Prostate gland (tissue), 2 donors: ENCODE measurements at regions not wholly inside any gene's neighbourhood (a gene's known extent, or its start where the extent isn't known, plus 50 kb on each side); places are given as distances from the start of the nearest gene placed in this dataset.

ENCODE experiments used
- DNase-seq: peaks from one replicate; pipeline ENCODE4 v3.0.0-alpha.2; 2019; ENCODE audit warnings: low spot score
- H3K27ac ChIP-seq, 2 donors: fragments of 200-600 bp; sonication (generic); 2 replicates each; pipeline ENCODE4 v1.5.1; 2017 to 2019
- H3K27me3 ChIP-seq: fragments of 200-600 bp; sonication (generic); replicated peaks from 2 replicates; pipeline ENCODE4 v1.5.1; 2019; ENCODE audit not compliant: insufficient read depth
- H3K36me3 ChIP-seq, 2 donors: fragments of 200-600 bp; sonication (generic); 1 replicate in 1 of 2; 2 replicates in 1 of 2; pipeline versions ENCODE4 v1.5.1 to v1.8.1; 2017 to 2019
- H3K4me1 ChIP-seq: fragments of 200-600 bp; sonication (generic); replicated peaks from 2 replicates; pipeline ENCODE4 v1.5.1; 2019
- H3K4me3 ChIP-seq, 2 donors: fragments of 200-600 bp; sonication (generic); 2 replicates each; pipeline ENCODE4 v1.5.1; 2017 to 2019
- H3K9me3 ChIP-seq: fragments of 200-600 bp; sonication (generic); 2 replicates; pipeline ENCODE4 v1.5.1; 2017
- CTCF ChIP-seq, 4 experiments: fragments of 200-600 bp in 2 of 4; fragments of 450-650 bp in 2 of 4; sonication (generic) in 2 of 4; IDR thresholded peaks; 1 replicate in 3 of 4; 2 replicates in 1 of 4; pipeline ENCODE4 v1.5.1; 2016 to 2019; ENCODE audit warnings: antibody characterized with exemption in 4 of 4, mild to moderate bottlenecking in 2 of 4, moderate library complexity in 2 of 4
- POLR2A ChIP-seq: fragments of 450-650 bp; IDR thresholded peaks from one replicate; pipeline ENCODE4 v1.6.1; 2016; ENCODE audit warnings: antibody characterized with exemption, mild to moderate bottlenecking
- POLR2AphosphoS5 ChIP-seq: sonication (generic); formaldehyde crosslinking; IDR thresholded peaks from one replicate; pipeline ENCODE4 v1.6.1; 2017; ENCODE audit warnings: antibody characterized with exemption
- WGBS: methylation state at CpG from one replicate; pipeline ENCODE4 v1.1.5; 2018; 5-methylcytosine and 5-hydroxymethylcytosine counted together
- intact Hi-C: fragments of 100-400 bp; cut with DNase I; formaldehyde crosslinking; loops from one replicate; pipeline ENCODE4 v1.14.2; 2022

GRCh38 chr18:60888071-60888624 lies 445.1 kb upstream of the CDH20 start:
- no peak overlapping the region for H3K27ac ChIP-seq

GRCh38 chr18:60889442-60889841 lies 443.8 kb upstream of the CDH20 start:
- Histone ChIP-seq H3K4me3 (no peak overlapping the region), H3K4me1 (no peaks in the 10 kb centered on the region), H3K27ac (no peak overlapping the region), H3K27me3 (no peaks in the 10 kb centered on the region), H3K9me3 (no peaks in the 10 kb centered on the region), H3K36me3 (no peaks in the 10 kb centered on the region)
- DNase-seq, result no peak
- TF ChIP-seq CTCF (IDR thresholded peaks at IDR 0.05) (no peak), POLR2A (no peak), POLR2AphosphoS5 (no peak)
- 73% methylated on average over 2 of the region's 2 CpGs for WGBS
- intact Hi-C loops, result no loop called here

More at GRCh38 chr18:60888071-60888624, 445.1 kb upstream of the CDH20 start:
- intact Hi-C loops, result no loop called here
- no peak overlapping the region for H3K4me3 ChIP-seq
- no peaks in the 10 kb centered on the region for H3K36me3 ChIP-seq
- DNase-seq, result no peak
- 94% methylated on average over 6 of the region's 6 CpGs for WGBS
- H3K9me3 ChIP-seq, result no peaks in the 10 kb centered on the region
- no peaks in the 10 kb centered on the region for H3K4me1 ChIP-seq
- H3K27me3 ChIP-seq, result no peaks in the 10 kb centered on the region
- no peak for TF ChIP-seq POLR2AphosphoS5
- no peak for TF ChIP-seq CTCF (IDR thresholded peaks at IDR 0.05)
- TF ChIP-seq POLR2A, result no peak

- no peak for DNase-seq
- H3K4me3 ChIP-seq, result no peak overlapping the region
- intact Hi-C loops, result no loop called here
- H3K36me3 ChIP-seq, result no peaks in the 10 kb centered on the region
- H3K27ac ChIP-seq, result no peak overlapping the region
- 92% methylated on average over 5 of the region's 5 CpGs for WGBS
- TF ChIP-seq POLR2AphosphoS5, result no peak
- TF ChIP-seq CTCF (IDR thresholded peaks at IDR 0.05), result no peak
- no peak for TF ChIP-seq POLR2A
- no peaks in the 10 kb centered on the region for H3K4me1 ChIP-seq
- no peaks in the 10 kb centered on the region for H3K9me3 ChIP-seq
- H3K27me3 ChIP-seq, result no peaks in the 10 kb centered on the region
Measured at GRCh38 chr18:60891936-60892335, 441.3 kb upstream of the CDH20 start.

- H3K27me3 ChIP-seq, result no peaks in the 10 kb centered on the region
- H3K9me3 ChIP-seq, result no peaks in the 10 kb centered on the region
- no peak overlapping the region for H3K4me3 ChIP-seq
- DNase-seq, result no peak
- no peaks in the 10 kb centered on the region for H3K36me3 ChIP-seq
- H3K4me1 ChIP-seq, result no peaks in the 10 kb centered on the region
- H3K27ac ChIP-seq, result no peak overlapping the region
- intact Hi-C loops, result no loop called here
- TF ChIP-seq CTCF (IDR thresholded peaks at IDR 0.05), result no peak
- TF ChIP-seq POLR2A, result no peak
- no peak for TF ChIP-seq POLR2AphosphoS5
Measured at GRCh38 chr18:60892441-60892840, 440.8 kb upstream of the CDH20 start.

- WGBS, result 66% methylated on average over 3 of the region's 3 CpGs
- intact Hi-C loops, result no loop called here
- TF ChIP-seq POLR2A (no peak), POLR2AphosphoS5 (no peak), CTCF (IDR thresholded peaks at IDR 0.05) (no peak)
Measured at GRCh38 chr18:60892855-60893254, 440.4 kb upstream of the CDH20 start.

More at GRCh38 chr18:60892855-60893254, 440.4 kb upstream of the CDH20 start:
- Histone ChIP-seq H3K27me3 (no peaks in the 10 kb centered on the region), H3K4me3 (no peak overlapping the region), H3K9me3 (no peaks in the 10 kb centered on the region), H3K36me3 (no peaks in the 10 kb centered on the region), H3K27ac (no peak overlapping the region), H3K4me1 (no peaks in the 10 kb centered on the region)
- DNase-seq, result no peak
